ENCODE measurements at regions not wholly inside any gene's neighbourhood (a gene's known extent, or its start where the extent isn't known, plus 50 kb on each side); places are given as distances from the start of the nearest gene placed in this dataset.
"Not testable (repeated sequence)": the region's sequence is repeated elsewhere in the genome, so short reads cannot be mapped to it uniquely, and the experiment has no call there.

- TF ChIP-seq CTCF (conservative IDR thresholded peaks at IDR 0.05; ENCODE audit: control insufficient read depth, insufficient read depth, low read depth, low read length): no peak
- no peak overlapping the region for H3K4me3 ChIP-seq (ENCODE audit: control insufficient read depth, low read depth, low read length)
- no peak for DNase-seq (ENCODE audit: low read depth)
These were observed 227.8 kb upstream of the SPRY1 start for GRCh38 chr4:123168812-123169211.

- TF ChIP-seq CTCF (conservative IDR thresholded peaks at IDR 0.05; ENCODE audit: control insufficient read depth, insufficient read depth, low read depth, low read length): no peak
- no peak overlapping the region for H3K4me3 ChIP-seq (ENCODE audit: control insufficient read depth, low read depth, low read length)
- no peak for DNase-seq (ENCODE audit: low read depth)
These were observed 225.8 kb upstream of the SPRY1 start for GRCh38 chr4:123170843-123171242.

- TF ChIP-seq CTCF (conservative IDR thresholded peaks at IDR 0.05; ENCODE audit: control insufficient read depth, insufficient read depth, low read depth, low read length): no peak
- no peak overlapping the region for H3K4me3 ChIP-seq (ENCODE audit: control insufficient read depth, low read depth, low read length)
- DNase-seq (ENCODE audit: low read depth): no peak
These were observed 220.0 kb upstream of the SPRY1 start for GRCh38 chr4:123176605-123177004.

- DNase-seq (ENCODE audit: low read depth): no peak
- no peak for TF ChIP-seq CTCF (conservative IDR thresholded peaks at IDR 0.05; ENCODE audit: control insufficient read depth, insufficient read depth, low read depth, low read length)
These were observed 214.3 kb upstream of the SPRY1 start for GRCh38 chr4:123182289-123182688.

GRCh38 chr4:123183308-123183707 is 213.3 kb upstream of the SPRY1 start:
- no peak for DNase-seq (ENCODE audit: low read depth)
- H3K4me3 ChIP-seq (ENCODE audit: control insufficient read depth, low read depth, low read length): no peak overlapping the region
- no peak for TF ChIP-seq CTCF (conservative IDR thresholded peaks at IDR 0.05; ENCODE audit: control insufficient read depth, insufficient read depth, low read depth, low read length)

More at GRCh38 chr4:123182289-123182688, 214.3 kb upstream of the SPRY1 start:
- no peak overlapping the region for H3K4me3 ChIP-seq (ENCODE audit: control insufficient read depth, low read depth, low read length)

GRCh38 chr4:123183754-123184153 is 212.8 kb upstream of the SPRY1 start:
- DNase-seq (ENCODE audit: low read depth); H3K4me3 ChIP-seq (ENCODE audit: control insufficient read depth, low read depth, low read length): not testable (repeated sequence)

GRCh38 chr4:123186731-123187130 is 209.9 kb upstream of the SPRY1 start:
- H3K4me3 ChIP-seq (ENCODE audit: control insufficient read depth, low read depth, low read length): no peak overlapping the region
- TF ChIP-seq CTCF (conservative IDR thresholded peaks at IDR 0.05; ENCODE audit: control insufficient read depth, insufficient read depth, low read depth, low read length): no peak
- DNase-seq (ENCODE audit: low read depth): no peak
